ENCODE measurements at regions not wholly inside any gene's neighbourhood (a gene's known extent, or its start where the extent isn't known, plus 50 kb on each side); places are given as distances from the start of the nearest gene placed in this dataset.

DNA sequence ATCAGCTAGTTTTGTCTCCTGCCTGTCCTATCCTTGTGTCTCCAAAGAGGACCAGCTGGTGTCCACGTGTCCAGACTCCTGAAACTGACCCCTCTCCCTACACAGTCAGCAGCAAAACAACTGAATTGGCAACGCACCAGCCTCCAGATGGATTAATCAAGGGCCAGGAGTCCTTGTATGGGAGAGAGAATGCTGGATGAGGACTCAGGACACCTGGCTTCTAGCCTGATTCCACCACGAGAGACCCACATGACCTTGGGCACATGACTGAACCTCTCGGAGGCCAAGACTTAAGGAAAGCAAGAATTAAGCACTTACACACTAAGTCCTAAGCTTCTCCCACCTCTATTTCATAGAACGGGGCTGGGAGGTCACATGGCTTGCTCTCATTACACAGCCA is 60.4 kb upstream of the CMKLR1 start:
- TF ChIP-seq CTCF (IDR thresholded peaks at IDR 0.05; ENCODE audit: low read length, missing control alignments), result no peak
- DNase-seq (ENCODE audit: low read depth), result no peak
- H3K4me3 ChIP-seq (replicated peaks; ENCODE audit: low read depth, low read length), result no peak overlapping the region

GRCh38 chr12:108394196-108394595 is 55.1 kb upstream of the CMKLR1 start:
- no peak for DNase-seq (ENCODE audit: low read depth)

GRCh38 chr12:108392284-108392683 is 53.2 kb upstream of the CMKLR1 start:
- TF ChIP-seq CTCF (IDR thresholded peaks at IDR 0.05; ENCODE audit: low read length, missing control alignments), result no peak
- no peak for DNase-seq (ENCODE audit: low read depth)

More at GRCh38 chr12:108394196-108394595, 55.1 kb upstream of the CMKLR1 start:
- no peak for TF ChIP-seq CTCF (IDR thresholded peaks at IDR 0.05; ENCODE audit: low read length, missing control alignments)
- no peak overlapping the region for H3K4me3 ChIP-seq (replicated peaks; ENCODE audit: low read depth, low read length)

GRCh38 chr12:108390495-108391203 is 51.5 kb upstream of the CMKLR1 start:
- no peak overlapping the region for H3K4me3 ChIP-seq (replicated peaks; ENCODE audit: low read depth, low read length)
- TF ChIP-seq CTCF (IDR thresholded peaks at IDR 0.05; ENCODE audit: low read length, missing control alignments), result no peak
- DNase-seq (ENCODE audit: low read depth), result no peak

More at GRCh38 chr12:108392284-108392683, 53.2 kb upstream of the CMKLR1 start:
- no peak overlapping the region for H3K4me3 ChIP-seq (replicated peaks; ENCODE audit: low read depth, low read length)

DNA sequence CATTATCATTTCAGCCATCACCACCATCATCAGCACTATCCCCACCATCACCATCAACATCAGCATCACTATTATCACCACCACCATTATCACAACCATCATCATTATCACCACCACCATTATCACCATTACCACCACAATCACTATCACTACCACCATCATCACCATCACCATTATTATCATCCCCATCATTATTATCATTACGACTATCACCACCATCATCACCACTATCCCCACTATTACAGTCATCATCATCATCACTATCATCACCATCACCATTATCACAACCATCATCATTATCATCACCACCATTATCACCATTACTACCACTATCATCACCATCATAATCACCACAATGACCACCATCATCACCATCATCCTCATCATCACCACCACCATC is 50.4 kb upstream of the CMKLR1 start:
- H3K4me3 ChIP-seq (replicated peaks; ENCODE audit: low read depth, low read length), result no peak overlapping the region
- TF ChIP-seq CTCF (IDR thresholded peaks at IDR 0.05; ENCODE audit: low read length, missing control alignments), result no peak
- DNase-seq (ENCODE audit: low read depth), result no peak
